Mesendoderm (in vitro differentiated cells): ENCODE measurements at regions not wholly inside any gene's neighbourhood (a gene's known extent, or its start where the extent isn't known, plus 50 kb on each side); places are given as distances from the start of the nearest gene placed in this dataset.

Source experiments
- DNase-seq: peaks from one replicate; pipeline ENCODE4 v3.0.0; 2013
- H2AK5ac ChIP-seq: 2 replicates; pipeline ENCODE4 v1.6.1; 2013; ENCODE audit warnings: low read length, inconsistent platforms
- H2BK120ac ChIP-seq: 2 replicates; pipeline ENCODE4 v1.6.1; 2013; ENCODE audit warnings: low read depth, mild to moderate bottlenecking, low read length, moderate library complexity, mixed read lengths
- H2BK15ac ChIP-seq: replicated peaks from 2 replicates; pipeline ENCODE4 v1.6.1; 2013; ENCODE audit warnings: low read depth, mild to moderate bottlenecking, moderate library complexity
- H2BK5ac ChIP-seq: 2 replicates; pipeline ENCODE4 v1.6.1; 2013; ENCODE audit warnings: low read length, inconsistent platforms
- H3K18ac ChIP-seq: 2 replicates; pipeline ENCODE4 v1.6.1; 2013; ENCODE audit warnings: mild to moderate bottlenecking, low read length, mixed read lengths
- H3K23ac ChIP-seq: one replicate; pipeline ENCODE4 v1.6.1; 2013; ENCODE audit warnings: low read length
- H3K27ac ChIP-seq: 2 replicates; pipeline ENCODE4 v1.5.1; 2013; ENCODE audit warnings: low read depth, mild to moderate bottlenecking, inconsistent platforms, low read length, moderate library complexity
- H3K27me3 ChIP-seq: 2 replicates; pipeline ENCODE4 v1.6.1; 2013; ENCODE audit warnings: low read length, control low read depth, mild to moderate bottlenecking, inconsistent platforms; ENCODE audit not compliant: insufficient read depth, poor library complexity
- H3K36me3 ChIP-seq: 2 replicates; pipeline ENCODE4 v1.6.1; 2013; ENCODE audit warnings: low read length, inconsistent platforms; ENCODE audit not compliant: control insufficient read depth, insufficient read depth
- H3K4ac ChIP-seq: one replicate; pipeline ENCODE4 v1.6.1; 2013; ENCODE audit warnings: low read depth, mild to moderate bottlenecking, low read length, moderate library complexity
- H3K4me1 ChIP-seq: 2 replicates; pipeline ENCODE4 v1.6.1; 2013; ENCODE audit warnings: low read depth, low read length, inconsistent platforms; ENCODE audit not compliant: control insufficient read depth
- H3K4me2 ChIP-seq: 2 replicates; pipeline ENCODE4 v1.6.1; 2013; ENCODE audit warnings: low read length
- H3K4me3 ChIP-seq: 2 replicates; pipeline ENCODE4 v1.5.1; 2013; ENCODE audit warnings: mild to moderate bottlenecking, low read length
- H3K56ac ChIP-seq: one replicate; pipeline ENCODE4 v1.6.1; 2013; ENCODE audit warnings: low read length
- H3K79me1 ChIP-seq: 2 replicates; pipeline ENCODE4 v1.6.1; 2013; ENCODE audit warnings: low read length, inconsistent platforms
- H3K79me2 ChIP-seq: 2 replicates; pipeline ENCODE4 v1.6.1; 2013; ENCODE audit warnings: mild to moderate bottlenecking, low read length; ENCODE audit not compliant: control insufficient read depth, insufficient read depth
- H3K9ac ChIP-seq: 2 replicates; pipeline ENCODE4 v1.6.1; 2013; ENCODE audit warnings: low read length, inconsistent platforms
- H4K5ac ChIP-seq: one replicate; pipeline ENCODE4 v1.6.1; 2013; ENCODE audit warnings: low read length
- H4K8ac ChIP-seq: one replicate; pipeline ENCODE4 v1.6.1; 2013; ENCODE audit warnings: low read depth, mild to moderate bottlenecking, control low read depth, low read length, moderate library complexity
- WGBS: extraction: QIAGEN DNeasy Blood & Tissue Kit; methylation state at CpG from one replicate; pipeline ENCODE4 v1.1.7; 2013; ENCODE audit warnings: low lambda C conversion rate, missing lambda C conversion rate; ENCODE audit not compliant: insufficient coverage; ENCODE audit errors: extremely low coverage; 5-methylcytosine and 5-hydroxymethylcytosine counted together

- no peak overlapping the region for H3K27ac ChIP-seq
- no peak overlapping the region for H3K9ac ChIP-seq
- no peak overlapping the region for H3K18ac ChIP-seq
- no peak overlapping the region for H4K5ac ChIP-seq
- no peak overlapping the region for H3K56ac ChIP-seq
- H3K36me3 ChIP-seq: no peaks in the 10 kb centered on the region
- H3K4me1 ChIP-seq: no peaks in the 10 kb centered on the region
- no peak overlapping the region for H2BK5ac ChIP-seq
- no peak overlapping the region for H3K4ac ChIP-seq
- no peaks in the 10 kb centered on the region for H3K79me2 ChIP-seq
- H3K79me1 ChIP-seq: no peaks in the 10 kb centered on the region
- no peak overlapping the region for H3K23ac ChIP-seq
- H2AK5ac ChIP-seq: no peak overlapping the region
- no peak overlapping the region for H4K8ac ChIP-seq
- H3K27me3 ChIP-seq: no peaks in the 10 kb centered on the region
- no peak for DNase-seq
- no peak overlapping the region for H2BK15ac ChIP-seq
- no peak overlapping the region for H3K4me2 ChIP-seq
- no peak overlapping the region for H2BK120ac ChIP-seq
- H3K4me3 ChIP-seq: no peak overlapping the region
Observed at GRCh38 chr10:56973766-56974165, 612.7 kb upstream of the ZWINT start.

DNA sequence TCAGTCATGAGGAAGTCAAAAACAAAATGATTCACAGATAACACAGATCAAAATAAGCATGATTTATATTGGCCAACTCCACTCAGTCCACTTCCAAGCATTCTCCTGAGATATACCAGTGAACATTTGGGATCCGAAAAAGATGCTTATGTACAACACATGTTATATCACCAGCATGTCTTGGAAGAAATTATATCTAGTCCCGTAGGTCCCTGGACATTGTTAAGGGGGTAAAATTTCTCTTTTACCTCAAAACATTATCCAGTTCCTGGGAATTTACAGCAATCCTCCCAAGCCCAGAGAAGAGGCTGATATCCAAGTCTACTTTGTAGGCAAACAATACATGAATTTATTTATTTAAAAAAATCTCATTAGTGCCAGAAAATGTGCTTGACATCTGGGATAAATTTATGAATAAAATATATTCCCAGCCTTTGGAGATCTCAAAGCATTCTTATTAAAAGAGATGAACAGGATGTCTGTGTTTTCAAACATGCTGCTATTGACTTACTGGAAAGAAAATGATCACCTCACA lies 582.2 kb upstream of the ZWINT start:
- H3K4me3 ChIP-seq: no peak overlapping the region
- no peak overlapping the region for H4K8ac ChIP-seq
- H3K36me3 ChIP-seq: no peaks in the 10 kb centered on the region
- no peak overlapping the region for H4K5ac ChIP-seq
- no peak for DNase-seq
- H2BK15ac ChIP-seq: no peak overlapping the region
- H3K4me1 ChIP-seq: no peaks in the 10 kb centered on the region
- H3K4ac ChIP-seq: no peak overlapping the region
- H3K27me3 ChIP-seq: no peaks in the 10 kb centered on the region
- H3K4me2 ChIP-seq: no peak overlapping the region
- H3K56ac ChIP-seq: no peak overlapping the region
- H2AK5ac ChIP-seq: no peak overlapping the region
- no peak overlapping the region for H2BK5ac ChIP-seq
- H3K9ac ChIP-seq: no peak overlapping the region
- H2BK120ac ChIP-seq: no peak overlapping the region
- no peak overlapping the region for H3K18ac ChIP-seq
- no peaks in the 10 kb centered on the region for H3K79me1 ChIP-seq
- H3K23ac ChIP-seq: no peak overlapping the region
- no peak overlapping the region for H3K27ac ChIP-seq
- no CpG with 5 or more reads among the region's 2 CpGs for WGBS
- H3K79me2 ChIP-seq: no peaks in the 10 kb centered on the region

- H3K18ac ChIP-seq: no peak overlapping the region
Observed at GRCh38 chr10:56934515-56934914, 573.5 kb upstream of the ZWINT start.

DNA sequence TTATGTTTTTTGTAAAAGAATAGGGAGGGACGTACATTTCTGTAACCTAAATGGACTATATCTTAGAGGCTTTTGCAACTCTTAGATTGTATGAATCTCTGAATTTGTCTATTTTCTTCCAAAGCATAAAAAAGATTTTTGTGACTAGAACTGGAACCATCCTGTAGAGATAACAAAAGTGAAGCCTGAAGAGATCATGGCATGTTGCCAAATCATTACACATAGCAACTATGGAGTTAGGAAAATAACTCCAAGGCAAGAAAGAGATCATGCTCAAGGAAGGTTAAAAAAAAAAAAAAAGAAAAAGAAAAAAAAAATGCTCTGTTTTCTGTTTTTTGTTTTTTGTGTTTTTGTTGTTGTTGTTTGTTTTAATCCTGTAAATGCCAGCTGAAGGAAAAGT lies 567.7 kb upstream of the ZWINT start:
- H3K79me2 ChIP-seq: no peaks in the 10 kb centered on the region
- no peak overlapping the region for H3K4me3 ChIP-seq
- H3K56ac ChIP-seq: no peak overlapping the region
- H3K23ac ChIP-seq: no peak overlapping the region
- WGBS: no CpG with 5 or more reads among the region's 1 CpG
- H3K27me3 ChIP-seq: no peaks in the 10 kb centered on the region
- no peak overlapping the region for H3K9ac ChIP-seq
- DNase-seq: no peak
- H3K27ac ChIP-seq: no peak overlapping the region
- H3K36me3 ChIP-seq: no peaks in the 10 kb centered on the region
- H2AK5ac ChIP-seq: no peak overlapping the region
- no peaks in the 10 kb centered on the region for H3K4me1 ChIP-seq
- no peak overlapping the region for H4K8ac ChIP-seq
- no peak overlapping the region for H3K4me2 ChIP-seq
- H2BK5ac ChIP-seq: no peak overlapping the region
- H3K79me1 ChIP-seq: no peaks in the 10 kb centered on the region
- no peak overlapping the region for H2BK15ac ChIP-seq
- H2BK120ac ChIP-seq: no peak overlapping the region
- no peak overlapping the region for H3K4ac ChIP-seq
- H4K5ac ChIP-seq: no peak overlapping the region
- H3K18ac ChIP-seq: no peak overlapping the region

More at GRCh38 chr10:56934515-56934914, 573.5 kb upstream of the ZWINT start:
- Histone ChIP-seq H3K79me2 (no peaks in the 10 kb centered on the region), H2AK5ac (no peak overlapping the region), H2BK120ac (no peak overlapping the region), H3K23ac (no peak overlapping the region), H4K8ac (no peak overlapping the region), H3K4me1 (no peaks in the 10 kb centered on the region), H2BK15ac (no peak overlapping the region), H2BK5ac (no peak overlapping the region), H3K79me1 (no peaks in the 10 kb centered on the region), H3K4me2 (no peak overlapping the region), H3K36me3 (no peaks in the 10 kb centered on the region), H3K4me3 (no peak overlapping the region), H3K56ac (no peak overlapping the region), H3K27ac (no peak overlapping the region), H4K5ac (no peak overlapping the region), H3K9ac (no peak overlapping the region), H3K27me3 (no peaks in the 10 kb centered on the region), H3K4ac (no peak overlapping the region)
- WGBS: no CpG with 5 or more reads among the region's 4 CpGs
- DNase-seq: peak; percentile 6

DNA sequence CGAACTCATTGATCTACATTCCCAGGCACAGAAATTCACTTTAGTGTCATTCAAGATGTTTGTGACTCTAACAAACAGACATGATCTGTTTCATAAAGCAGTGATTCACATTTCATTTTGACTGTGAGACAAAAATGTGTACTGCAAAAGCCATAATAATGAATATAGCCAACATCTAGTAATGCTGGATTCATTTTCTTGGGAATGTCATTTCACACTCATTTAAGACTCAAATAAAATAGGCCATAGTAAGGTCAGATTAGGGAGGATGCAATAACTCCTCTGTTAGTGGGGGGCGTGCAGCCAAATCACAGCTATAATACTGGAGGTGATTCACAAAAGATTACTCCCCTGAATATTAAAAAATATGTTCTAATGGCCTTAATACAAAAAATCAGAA lies 566.6 kb upstream of the ZWINT start:
- no peak overlapping the region for H3K18ac ChIP-seq
- H3K9ac ChIP-seq: no peak overlapping the region
- WGBS: no CpG with 5 or more reads among the region's 2 CpGs
- no peaks in the 10 kb centered on the region for H3K27me3 ChIP-seq
- no peak for DNase-seq
- no peaks in the 10 kb centered on the region for H3K4me1 ChIP-seq
- no peak overlapping the region for H3K4me3 ChIP-seq
- no peak overlapping the region for H3K27ac ChIP-seq
- no peak overlapping the region for H3K56ac ChIP-seq
- no peak overlapping the region for H2BK5ac ChIP-seq
- no peaks in the 10 kb centered on the region for H3K79me2 ChIP-seq
- no peak overlapping the region for H2BK15ac ChIP-seq
- H3K4me2 ChIP-seq: no peak overlapping the region
- H3K4ac ChIP-seq: no peak overlapping the region
- H2BK120ac ChIP-seq: no peak overlapping the region
- H3K36me3 ChIP-seq: no peaks in the 10 kb centered on the region
- H3K79me1 ChIP-seq: no peaks in the 10 kb centered on the region
- H3K23ac ChIP-seq: no peak overlapping the region
- H4K5ac ChIP-seq: no peak overlapping the region
- no peak overlapping the region for H4K8ac ChIP-seq
- H2AK5ac ChIP-seq: no peak overlapping the region

DNA sequence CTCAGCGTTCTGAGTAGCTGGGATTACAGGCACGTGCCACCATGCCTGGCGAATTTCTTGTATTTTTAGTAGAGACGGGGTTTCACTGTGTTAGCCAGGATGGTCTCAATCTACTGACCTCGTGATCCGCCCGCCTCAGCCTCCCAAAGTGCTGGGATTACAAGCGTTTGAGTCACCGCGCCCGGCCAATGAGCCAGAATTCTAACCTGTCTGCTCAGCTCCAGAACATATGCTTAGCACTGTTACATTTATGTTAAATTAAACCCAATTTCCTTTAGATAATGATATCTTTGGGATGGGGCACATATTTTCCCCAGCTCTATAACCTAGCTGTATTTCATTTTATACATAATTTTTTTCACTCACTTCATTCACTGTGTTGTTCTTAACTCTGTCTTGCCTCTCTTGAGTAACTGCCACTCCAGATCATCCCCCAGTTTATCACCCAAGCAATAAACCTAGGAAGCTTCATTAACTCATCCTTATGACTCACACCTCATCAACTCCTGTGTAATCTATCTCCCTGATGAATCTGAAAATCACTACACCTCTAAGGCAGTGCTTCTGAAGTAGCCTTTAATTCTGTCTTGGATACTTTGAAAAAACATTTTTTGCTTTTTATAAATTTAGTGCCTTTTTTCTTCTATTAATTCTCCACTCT lies 559.7 kb upstream of the ZWINT start:
- no peak overlapping the region for H3K9ac ChIP-seq
- no CpG with 5 or more reads among the region's 11 CpGs for WGBS
- H3K4me3 ChIP-seq: no peak overlapping the region
- no peak overlapping the region for H4K8ac ChIP-seq
- no peak overlapping the region for H3K18ac ChIP-seq
- no peaks in the 10 kb centered on the region for H3K36me3 ChIP-seq
- no peak overlapping the region for H2AK5ac ChIP-seq
- no peaks in the 10 kb centered on the region for H3K79me2 ChIP-seq
- no peak overlapping the region for H3K4ac ChIP-seq
- H3K79me1 ChIP-seq: no peaks in the 10 kb centered on the region
- DNase-seq: peak; percentile 9
- no peak overlapping the region for H2BK15ac ChIP-seq
- no peak overlapping the region for H3K27ac ChIP-seq
- no peak overlapping the region for H3K4me2 ChIP-seq
- no peak overlapping the region for H3K23ac ChIP-seq
- no peaks in the 10 kb centered on the region for H3K4me1 ChIP-seq
- H4K5ac ChIP-seq: no peak overlapping the region
- H2BK120ac ChIP-seq: no peak overlapping the region
- H3K56ac ChIP-seq: no peak overlapping the region
- H2BK5ac ChIP-seq: no peak overlapping the region
- H3K27me3 ChIP-seq: no peaks in the 10 kb centered on the region
